Trophoblast cell (in vitro differentiated cells and primary cell): ENCODE measurements at regions not wholly inside any gene's neighbourhood (a gene's known extent, or its start where the extent isn't known, plus 50 kb on each side); places are given as distances from the start of the nearest gene placed in this dataset.

ENCODE experiments used
- DNase-seq, 2 donors: peaks; one replicate each; pipeline ENCODE4 v3.0.0-alpha.2; 2016
- H2AFZ ChIP-seq: 2 replicates; pipeline ENCODE4 v1.6.1; 2013; ENCODE audit warnings: low read length, moderate library complexity, mild to moderate bottlenecking; ENCODE audit not compliant: insufficient read depth, poor library complexity
- H2AK5ac ChIP-seq: 2 replicates; pipeline ENCODE4 v1.6.1; 2013; ENCODE audit warnings: mild to moderate bottlenecking, low read length
- H2BK120ac ChIP-seq: 2 replicates; pipeline ENCODE4 v1.6.1; 2013; ENCODE audit warnings: low read length, mild to moderate bottlenecking, moderate library complexity; ENCODE audit not compliant: insufficient read depth, poor library complexity
- H2BK12ac ChIP-seq: 2 replicates; pipeline ENCODE4 v1.6.1; 2013; ENCODE audit warnings: mild to moderate bottlenecking, low read length, moderate library complexity
- H2BK5ac ChIP-seq: 2 replicates; pipeline ENCODE4 v1.6.1; 2013; ENCODE audit warnings: low read length, low read depth, moderate library complexity, mild to moderate bottlenecking; ENCODE audit not compliant: poor library complexity
- H3K14ac ChIP-seq: 2 replicates; pipeline ENCODE4 v1.6.1; 2013; ENCODE audit warnings: mild to moderate bottlenecking, low read length
- H3K18ac ChIP-seq: 2 replicates; pipeline ENCODE4 v1.6.1; 2013; ENCODE audit warnings: mild to moderate bottlenecking, low read length
- H3K23ac ChIP-seq: 2 replicates; pipeline ENCODE4 v1.6.1; 2013; ENCODE audit warnings: low read length
- H3K27ac ChIP-seq: 2 replicates; pipeline ENCODE4 v1.5.1; 2013; ENCODE audit warnings: low read depth, mild to moderate bottlenecking, inconsistent platforms, low read length, moderate library complexity
- H3K27me3 ChIP-seq: 2 replicates; pipeline ENCODE4 v1.6.1; 2013; ENCODE audit warnings: inconsistent platforms, mild to moderate bottlenecking, low read length, moderate library complexity; ENCODE audit not compliant: insufficient read depth
- H3K36me3 ChIP-seq, 2 experiments: 1 replicate in 1 of 2; 2 replicates in 1 of 2; pipeline ENCODE4 v1.6.1; 2013; ENCODE audit warnings: low read length in 2 of 2, mild to moderate bottlenecking in 2 of 2, moderate library complexity in 1 of 2; ENCODE audit not compliant: insufficient read depth in 2 of 2, control insufficient read depth in 1 of 2
- H3K4ac ChIP-seq: 2 replicates; pipeline ENCODE4 v1.6.1; 2013; ENCODE audit warnings: low read depth, mild to moderate bottlenecking, low read length, moderate library complexity
- H3K4me1 ChIP-seq, 2 experiments: 1 replicate in 1 of 2; 2 replicates in 1 of 2; pipeline ENCODE4 v1.6.1; 2013; ENCODE audit warnings: low read length in 2 of 2, mild to moderate bottlenecking in 2 of 2, moderate library complexity in 1 of 2; ENCODE audit not compliant: insufficient read depth in 2 of 2, control insufficient read depth in 1 of 2
- H3K4me2 ChIP-seq: 2 replicates; pipeline ENCODE4 v1.6.1; 2013; ENCODE audit warnings: inconsistent platforms, mild to moderate bottlenecking, low read length, moderate library complexity
- H3K4me3 ChIP-seq: 2 replicates; pipeline ENCODE4 v1.5.1; 2013; ENCODE audit warnings: mild to moderate bottlenecking, low read depth, low read length, inconsistent platforms
- H3K79me1 ChIP-seq: one replicate; pipeline ENCODE4 v1.6.1; 2013; ENCODE audit warnings: low read length
- H3K79me2 ChIP-seq: 2 replicates; pipeline ENCODE4 v1.6.1; 2013; ENCODE audit warnings: low read length, mild to moderate bottlenecking; ENCODE audit not compliant: control insufficient read depth, insufficient read depth, poor library complexity
- H3K9ac ChIP-seq: 2 replicates; pipeline ENCODE4 v1.6.1; 2013; ENCODE audit warnings: mild to moderate bottlenecking, low read length
- H3K9me3 ChIP-seq: 2 replicates; pipeline ENCODE4 v1.6.1; 2013; ENCODE audit warnings: low read depth, mild to moderate bottlenecking, control low read depth, inconsistent platforms, low read length; ENCODE audit not compliant: insufficient read depth
- H4K12ac ChIP-seq: 2 replicates; pipeline ENCODE4 v1.6.1; 2013; ENCODE audit warnings: low read depth, mild to moderate bottlenecking, low read length, moderate library complexity
- H4K8ac ChIP-seq: 2 replicates; pipeline ENCODE4 v1.6.1; 2013; ENCODE audit warnings: low read depth, mild to moderate bottlenecking, low read length, moderate library complexity
- H4K91ac ChIP-seq: one replicate; pipeline ENCODE4 v1.6.1; 2013; ENCODE audit warnings: low read depth, mild to moderate bottlenecking, low read length, moderate library complexity
- WGBS: extraction: QIAGEN DNeasy Blood & Tissue Kit; methylation state at CpG from one replicate; pipeline ENCODE4 v1.1.7; 2013; ENCODE audit warnings: missing lambda C conversion rate; ENCODE audit not compliant: insufficient read length, insufficient coverage; ENCODE audit errors: extremely low coverage; 5-methylcytosine and 5-hydroxymethylcytosine counted together

- no peak overlapping the region for H2BK12ac ChIP-seq
- no peak overlapping the region for H4K12ac ChIP-seq
- no peaks in the 10 kb centered on the region for H3K27me3 ChIP-seq
- no peak overlapping the region for H4K8ac ChIP-seq
- H3K4ac ChIP-seq, result no peak overlapping the region
- no peak overlapping the region for H3K27ac ChIP-seq
- H2BK120ac ChIP-seq, result no peak overlapping the region
- WGBS, result no CpG with 5 or more reads among the region's 1 CpG
- no peak overlapping the region for H3K4me2 ChIP-seq
- H3K18ac ChIP-seq, result no peak overlapping the region
- DNase-seq, result peak in 1 of 2 donors; percentile 5
- no peak overlapping the region for H2BK5ac ChIP-seq
- no peaks in the 10 kb centered on the region for H3K79me2 ChIP-seq
- H3K14ac ChIP-seq, result no peak overlapping the region
- no peak overlapping the region for H3K4me3 ChIP-seq
- no peaks in the 10 kb centered on the region for H3K4me1 ChIP-seq
- no peak overlapping the region for H2AFZ ChIP-seq
- H3K9me3 ChIP-seq, result no peaks in the 10 kb centered on the region
- no peaks in the 10 kb centered on the region for H3K79me1 ChIP-seq
- H3K9ac ChIP-seq, result no peak overlapping the region
- H3K23ac ChIP-seq, result no peak overlapping the region
- no peaks in the 10 kb centered on the region for H3K36me3 ChIP-seq
- no peak overlapping the region for H4K91ac ChIP-seq
- H2AK5ac ChIP-seq, result no peak overlapping the region
Measured at GRCh38 chr17:54426296-54426886, 474.3 kb upstream of the TOM1L1 start.

- Histone ChIP-seq H3K36me3 (no peaks in the 10 kb centered on the region), H3K9ac (no peak overlapping the region), H3K79me1 (no peaks in the 10 kb centered on the region), H4K91ac (no peak overlapping the region), H3K18ac (no peak overlapping the region), H3K4me1 (no peaks in the 10 kb centered on the region), H2BK5ac (no peak overlapping the region), H2AK5ac (no peak overlapping the region), H3K9me3 (no peaks in the 10 kb centered on the region), H3K27me3 (no peaks in the 10 kb centered on the region), H3K14ac (no peak overlapping the region), H2AFZ (no peak overlapping the region), H4K8ac (no peak overlapping the region), H3K4me2 (no peak overlapping the region), H3K27ac (no peak overlapping the region), H3K23ac (no peak overlapping the region), H2BK120ac (no peak overlapping the region), H4K12ac (no peak overlapping the region), H3K4ac (no peak overlapping the region), H2BK12ac (no peak overlapping the region), H3K79me2 (no peaks in the 10 kb centered on the region), H3K4me3 (no peak overlapping the region)
- DNase-seq, result no peak
- WGBS, result no CpG with 5 or more reads among the region's 10 CpGs
Measured at GRCh38 chr17:54435966-54436365, 464.7 kb upstream of the TOM1L1 start.

GRCh38 chr17:54439816-54440215, 460.8 kb upstream of the TOM1L1 start:
- no peak for DNase-seq
- H3K4ac ChIP-seq, result no peak overlapping the region
- no peaks in the 10 kb centered on the region for H3K79me2 ChIP-seq
- H2BK5ac ChIP-seq, result no peak overlapping the region
- no CpG with 5 or more reads among the region's 7 CpGs for WGBS
- H3K79me1 ChIP-seq, result no peaks in the 10 kb centered on the region
- H3K27ac ChIP-seq, result no peak overlapping the region
- no peak overlapping the region for H4K8ac ChIP-seq
- H2AK5ac ChIP-seq, result no peak overlapping the region
- no peak overlapping the region for H2BK120ac ChIP-seq
- H4K91ac ChIP-seq, result no peak overlapping the region
- no peak overlapping the region for H3K4me2 ChIP-seq
- no peak overlapping the region for H3K23ac ChIP-seq
- H3K36me3 ChIP-seq, result no peaks in the 10 kb centered on the region
- no peak overlapping the region for H3K9ac ChIP-seq
- no peak overlapping the region for H4K12ac ChIP-seq
- no peaks in the 10 kb centered on the region for H3K9me3 ChIP-seq
- no peak overlapping the region for H2BK12ac ChIP-seq
- H3K4me1 ChIP-seq, result no peaks in the 10 kb centered on the region
- H3K18ac ChIP-seq, result no peak overlapping the region
- H3K27me3 ChIP-seq, result no peaks in the 10 kb centered on the region
- H3K4me3 ChIP-seq, result no peak overlapping the region
- H2AFZ ChIP-seq, result no peak overlapping the region
- H3K14ac ChIP-seq, result no peak overlapping the region

- no peak for DNase-seq
- Histone ChIP-seq H3K9me3 (no peaks in the 10 kb centered on the region), H3K4me2 (no peak overlapping the region), H3K23ac (no peak overlapping the region), H2AK5ac (no peak overlapping the region), H4K8ac (no peak overlapping the region), H3K4me1 (no peaks in the 10 kb centered on the region), H3K4ac (no peak overlapping the region), H2BK5ac (no peak overlapping the region), H3K14ac (no peak overlapping the region), H3K79me1 (no peaks in the 10 kb centered on the region), H4K91ac (no peak overlapping the region), H3K9ac (no peak overlapping the region), H2BK120ac (no peak overlapping the region), H3K27ac (no peak overlapping the region), H3K79me2 (no peaks in the 10 kb centered on the region), H4K12ac (no peak overlapping the region), H2BK12ac (no peak overlapping the region), H2AFZ (no peak overlapping the region), H3K18ac (no peak overlapping the region), H3K27me3 (no peaks in the 10 kb centered on the region), H3K4me3 (no peak overlapping the region), H3K36me3 (no peaks in the 10 kb centered on the region)
- WGBS, result no CpG with 5 or more reads among the region's 1 CpG
Measured at GRCh38 chr17:54451051-54451450, 449.6 kb upstream of the TOM1L1 start.
